NCI-H1436 treated with DMSO at 0.1 percent for 48 hours (cell line): ENCODE measurements at regions not wholly inside any gene's neighbourhood (a gene's known extent, or its start where the extent isn't known, plus 50 kb on each side); places are given as distances from the start of the nearest gene placed in this dataset.

ENCODE experiments used
- DNase-seq: peaks from one replicate; lab custom pipeline; 2025; lab: John Stamatoyannopoulos, UW

- no peak for DNase-seq
Measured at GRCh38 chr15:36265422-36265821, 314.0 kb upstream of the CDIN1 start.

GRCh38 chr15:36271048-36271447 lies 308.4 kb upstream of the CDIN1 start:
- DNase-seq = no peak

- DNase-seq = no peak
Measured at GRCh38 chr15:36275656-36276055, 303.8 kb upstream of the CDIN1 start.

GRCh38 chr15:36278219-36278618 lies 301.2 kb upstream of the CDIN1 start:
- DNase-seq = no peak

GRCh38 chr15:36282821-36283220 lies 296.6 kb upstream of the CDIN1 start:
- no peak for DNase-seq

- no peak for DNase-seq
Measured at GRCh38 chr15:36284911-36285310, 294.5 kb upstream of the CDIN1 start.

- DNase-seq = no peak
Measured at GRCh38 chr15:36291501-36291900, 287.9 kb upstream of the CDIN1 start.

- no peak for DNase-seq
Measured at GRCh38 chr15:36294359-36294758, 285.1 kb upstream of the CDIN1 start.

GRCh38 chr15:36301947-36302346 lies 277.5 kb upstream of the CDIN1 start:
- no peak for DNase-seq

- DNase-seq = no peak
Measured at GRCh38 chr15:36313021-36313420, 266.4 kb upstream of the CDIN1 start.

- DNase-seq = no peak
Measured at GRCh38 chr15:36313736-36314280, 265.6 kb upstream of the CDIN1 start.

- DNase-seq = no peak
Measured at GRCh38 chr15:36315649-36316048, 263.8 kb upstream of the CDIN1 start.

- no peak for DNase-seq
Measured at GRCh38 chr15:36323615-36324014, 255.8 kb upstream of the CDIN1 start.

- no peak for DNase-seq
Measured at GRCh38 chr15:36325206-36325605, 254.2 kb upstream of the CDIN1 start.

GRCh38 chr15:36329592-36329991 lies 249.8 kb upstream of the CDIN1 start:
- DNase-seq = no peak

GRCh38 chr15:36330598-36330997 lies 248.8 kb upstream of the CDIN1 start:
- DNase-seq = no peak

- no peak for DNase-seq
Measured at GRCh38 chr15:36331531-36332275, 247.7 kb upstream of the CDIN1 start.

GRCh38 chr15:36332301-36332700 lies 247.1 kb upstream of the CDIN1 start:
- DNase-seq = no peak

GRCh38 chr15:36332896-36333295 lies 246.5 kb upstream of the CDIN1 start:
- no peak for DNase-seq

GRCh38 chr15:36334059-36334458 lies 245.4 kb upstream of the CDIN1 start:
- DNase-seq = no peak

GRCh38 chr15:36335224-36335623 lies 244.2 kb upstream of the CDIN1 start:
- DNase-seq = no peak

GRCh38 chr15:36335659-36336058 lies 243.8 kb upstream of the CDIN1 start:
- DNase-seq = no peak

- DNase-seq = no peak
Measured at GRCh38 chr15:36344887-36345286, 234.5 kb upstream of the CDIN1 start.

GRCh38 chr15:36347272-36347858 lies 232.1 kb upstream of the CDIN1 start:
- DNase-seq = no peak
